Activated naive CD4-positive, alpha-beta T cell treated with anti-CD3 and anti-CD28 coated beads, Interleukin-2, amount 50 U/mL, for 72 hours (primary cell): ENCODE measurements at regions not wholly inside any gene's neighbourhood (a gene's known extent, or its start where the extent isn't known, plus 50 kb on each side); places are given as distances from the start of the nearest gene placed in this dataset.
"Not testable (repeated sequence)": the region's sequence is repeated elsewhere in the genome, so short reads cannot be mapped to it uniquely, and the experiment has no call there.

Experiments used
- ATAC-seq, 2 donors: fragments of 150-1000 bp; cut with Tn5 transposase; 2 replicates each; pipeline ENCODE4 v1.10.0; 2021; ENCODE audit warnings: mild to moderate bottlenecking in 2 of 2, moderate library complexity in 2 of 2
- DNase-seq, 2 donors: peaks; one replicate each; pipeline ENCODE4 v3.0.0; 2021 to 2022; ENCODE audit warnings: low spot score in 2 of 2
- H3K27ac Mint-ChIP-seq, 2 donors: one replicate each; pipeline ENCODE4 v1.8.0; 2022; ENCODE audit warnings: mild to moderate bottlenecking in 2 of 2, mixed read lengths in 2 of 2
- H3K36me3 Mint-ChIP-seq, 2 donors: one replicate each; pipeline ENCODE4 v1.8.0; 2022; ENCODE audit warnings: mixed read lengths in 2 of 2
- H3K9me3 Mint-ChIP-seq, 2 donors: one replicate each; pipeline ENCODE4 v1.8.0; 2022; ENCODE audit warnings: mixed read lengths in 2 of 2

GRCh38 chr2:228768141-228768540 lies 502.9 kb downstream of the PID1 start:
- peaks cover 10 to 17% of the 10 kb centered on the region in 2 donors for H3K9me3 Mint-ChIP-seq

GRCh38 chr2:228767196-228767595 lies 503.9 kb downstream of the PID1 start:
- Mint-ChIP-seq H3K27ac (no peak overlapping the region), H3K36me3 (no peaks in the 10 kb centered on the region), H3K9me3 (peaks cover 10 to 17% of the 10 kb centered on the region in 2 donors)
- ATAC-seq (no peak), DNase-seq (no peak)

More at GRCh38 chr2:228768141-228768540, 502.9 kb downstream of the PID1 start:
- DNase-seq, H3K27ac Mint-ChIP-seq, ATAC-seq, H3K36me3 Mint-ChIP-seq: not testable (repeated sequence)

GRCh38 chr2:228763379-228763981 lies 507.6 kb downstream of the PID1 start:
- ATAC-seq: no peak
- Mint-ChIP-seq H3K27ac (no peak overlapping the region), H3K36me3 (no peaks in the 10 kb centered on the region), H3K9me3 (peaks cover 9 to 16% of the 10 kb centered on the region in 2 donors)
- no peak for DNase-seq

GRCh38 chr2:228762565-228762964 lies 508.5 kb downstream of the PID1 start:
- Mint-ChIP-seq H3K36me3 (no peaks in the 10 kb centered on the region), H3K27ac (no peak overlapping the region), H3K9me3 (peaks cover 4 to 11% of the 10 kb centered on the region in 2 donors)
- DNase-seq: no peak
- no peak for ATAC-seq

- DNase-seq, H3K9me3 Mint-ChIP-seq, H3K36me3 Mint-ChIP-seq, ATAC-seq, H3K27ac Mint-ChIP-seq: not testable (repeated sequence)
Observed at GRCh38 chr2:228755661-228756060, 515.4 kb downstream of the PID1 start.

- DNase-seq: no peak
- Mint-ChIP-seq H3K36me3 (no peaks in the 10 kb centered on the region), H3K9me3 (no peaks in the 10 kb centered on the region), H3K27ac (no peak overlapping the region)
- ATAC-seq: no peak
Observed at GRCh38 chr2:228747483-228747882, 523.6 kb downstream of the PID1 start.

- H3K9me3 Mint-ChIP-seq: peaks cover 4 to 21% of the 10 kb centered on the region in 2 donors
- no peak for ATAC-seq
- no peak for DNase-seq
- H3K27ac Mint-ChIP-seq: no peak overlapping the region
- H3K36me3 Mint-ChIP-seq: no peaks in the 10 kb centered on the region
Observed at GRCh38 chr2:228738671-228739380, 532.3 kb downstream of the PID1 start.

GRCh38 chr2:228735697-228736096 lies 535.4 kb downstream of the PID1 start:
- ATAC-seq: no peak
- no peak overlapping the region for H3K27ac Mint-ChIP-seq
- no peak for DNase-seq
- no peaks in the 10 kb centered on the region for H3K36me3 Mint-ChIP-seq
- H3K9me3 Mint-ChIP-seq: peaks cover 4 to 21% of the 10 kb centered on the region in 2 donors

- ATAC-seq: no peak
- DNase-seq: no peak
- Mint-ChIP-seq H3K9me3 (peaks cover 6 to 13% of the 10 kb centered on the region in 2 donors), H3K27ac (no peak overlapping the region), H3K36me3 (no peaks in the 10 kb centered on the region)
Observed at GRCh38 chr2:228731517-228731916, 539.6 kb downstream of the PID1 start.

GRCh38 chr2:228728961-228729360 lies 542.1 kb downstream of the PID1 start:
- H3K27ac Mint-ChIP-seq: no peak overlapping the region
- ATAC-seq: no peak
- no peaks in the 10 kb centered on the region for H3K36me3 Mint-ChIP-seq
- H3K9me3 Mint-ChIP-seq: peaks cover 13 to 15% of the 10 kb centered on the region in 2 donors
- DNase-seq: no peak

- no peak for ATAC-seq
- Mint-ChIP-seq H3K36me3 (no peaks in the 10 kb centered on the region), H3K27ac (no peak overlapping the region), H3K9me3 (peaks cover 18 to 20% of the 10 kb centered on the region in 2 donors)
- DNase-seq: no peak
Observed at GRCh38 chr2:228725031-228725430, 543.5 kb upstream of the SPHKAP start.

GRCh38 chr2:228723599-228723998 lies 542.1 kb upstream of the SPHKAP start:
- Mint-ChIP-seq H3K9me3 (peaks cover 18 to 20% of the 10 kb centered on the region in 2 donors), H3K36me3 (no peaks in the 10 kb centered on the region), H3K27ac (no peak overlapping the region)
- no peak for ATAC-seq
- no peak for DNase-seq

- peaks cover 18 to 20% of the 10 kb centered on the region in 2 donors for H3K9me3 Mint-ChIP-seq
Observed at GRCh38 chr2:228722311-228722710, 540.8 kb upstream of the SPHKAP start.

GRCh38 chr2:228720895-228721294 lies 539.4 kb upstream of the SPHKAP start:
- DNase-seq: no peak
- Mint-ChIP-seq H3K36me3 (no peaks in the 10 kb centered on the region), H3K27ac (no peak overlapping the region), H3K9me3 (peaks cover 18 to 20% of the 10 kb centered on the region in 2 donors)
- no peak for ATAC-seq

More at GRCh38 chr2:228722311-228722710, 540.8 kb upstream of the SPHKAP start:
- Mint-ChIP-seq H3K36me3 (no peaks in the 10 kb centered on the region), H3K27ac (no peak overlapping the region)
- DNase-seq (no peak), ATAC-seq (no peak)

- ATAC-seq (no peak), DNase-seq (no peak)
- peaks cover 19 to 21% of the 10 kb centered on the region in 2 donors for H3K9me3 Mint-ChIP-seq
- no peaks in the 10 kb centered on the region for H3K36me3 Mint-ChIP-seq
- H3K27ac Mint-ChIP-seq: no peak overlapping the region
Observed at GRCh38 chr2:228709788-228710371, 528.4 kb upstream of the SPHKAP start.

GRCh38 chr2:228707846-228708245 lies 526.4 kb upstream of the SPHKAP start:
- H3K9me3 Mint-ChIP-seq: peaks cover 23% of the 10 kb centered on the region in 2 donors
- ATAC-seq (no peak), DNase-seq (no peak)
- no peaks in the 10 kb centered on the region for H3K36me3 Mint-ChIP-seq
- no peak overlapping the region for H3K27ac Mint-ChIP-seq

- no peaks in the 10 kb centered on the region for H3K36me3 Mint-ChIP-seq
- DNase-seq (no peak), ATAC-seq (no peak)
- H3K27ac Mint-ChIP-seq: no peak overlapping the region
- peaks cover 15 to 23% of the 10 kb centered on the region in 2 donors for H3K9me3 Mint-ChIP-seq
Observed at GRCh38 chr2:228705318-228705717, 523.8 kb upstream of the SPHKAP start.
